Breast epithelium (tissue), 4 donors: ENCODE measurements at regions not wholly inside any gene's neighbourhood (a gene's known extent, or its start where the extent isn't known, plus 50 kb on each side); places are given as distances from the start of the nearest gene placed in this dataset.

Experiments
- DNase-seq, 2 donors: peaks; one replicate each; pipeline ENCODE4 v3.0.0-alpha.2; 2019; ENCODE audit warnings: low spot score in 2 of 2
- H3K27ac ChIP-seq, 2 donors: fragments of 200-600 bp; sonication (generic) in 1 of 2; one replicate each; pipeline ENCODE4 v1.5.1; 2016 to 2019; ENCODE audit warnings: mild to moderate bottlenecking in 1 of 2
- H3K27me3 ChIP-seq, 2 donors: fragments of 200-600 bp; sonication (generic) in 1 of 2; one replicate each; pipeline versions ENCODE4 v1.5.1 to v1.6.0; 2017 to 2019; ENCODE audit warnings: control low read depth in 1 of 2, mild to moderate bottlenecking in 1 of 2
- H3K36me3 ChIP-seq: fragments of 200-600 bp; one replicate; pipeline ENCODE4 v1.5.1; 2019
- H3K4me1 ChIP-seq, 2 donors: fragments of 200-600 bp; sonication (generic); one replicate each; pipeline ENCODE4 v1.5.1; 2016 to 2019; ENCODE audit warnings: control low read depth in 1 of 2
- H3K4me3 ChIP-seq, 3 donors: fragments of 200-600 bp; sonication (generic); 1 replicate in 2 of 3; 2 replicates in 1 of 3; pipeline ENCODE4 v1.5.1; 2016 to 2019; ENCODE audit warnings: mild to moderate bottlenecking in 3 of 3, moderate library complexity in 2 of 3
- H3K9me3 ChIP-seq, 2 donors: fragments of 200-600 bp; sonication (generic) in 1 of 2; one replicate each; pipeline ENCODE4 v1.5.1; 2016 to 2019; ENCODE audit warnings: control low read depth in 1 of 2
- POLR2A ChIP-seq: fragments of 450-650 bp; IDR thresholded peaks from one replicate; pipeline ENCODE4 v1.6.1; 2016; ENCODE audit warnings: antibody characterized with exemption, mild to moderate bottlenecking, moderate library complexity
- POLR2AphosphoS5 ChIP-seq, 3 donors: sonication (generic); formaldehyde crosslinking; IDR thresholded peaks; one replicate each; pipeline ENCODE4 v1.6.1; 2017; ENCODE audit warnings: antibody characterized with exemption in 3 of 3
- intact Hi-C: fragments of 100-400 bp; cut with DNase I; formaldehyde crosslinking; loops from one replicate; pipeline ENCODE4 v1.15.1; 2023; ENCODE audit warnings: low total_unique reads
- TF ChIP-seq, protein P1 (sequence below), 3 donors: fragments of 450-650 bp; IDR thresholded peaks; one replicate each; pipeline ENCODE4 v1.5.1; 2016 to 2017; ENCODE audit warnings: antibody characterized with exemption in 3 of 3, mild to moderate bottlenecking in 3 of 3, moderate library complexity in 3 of 3

DNA sequence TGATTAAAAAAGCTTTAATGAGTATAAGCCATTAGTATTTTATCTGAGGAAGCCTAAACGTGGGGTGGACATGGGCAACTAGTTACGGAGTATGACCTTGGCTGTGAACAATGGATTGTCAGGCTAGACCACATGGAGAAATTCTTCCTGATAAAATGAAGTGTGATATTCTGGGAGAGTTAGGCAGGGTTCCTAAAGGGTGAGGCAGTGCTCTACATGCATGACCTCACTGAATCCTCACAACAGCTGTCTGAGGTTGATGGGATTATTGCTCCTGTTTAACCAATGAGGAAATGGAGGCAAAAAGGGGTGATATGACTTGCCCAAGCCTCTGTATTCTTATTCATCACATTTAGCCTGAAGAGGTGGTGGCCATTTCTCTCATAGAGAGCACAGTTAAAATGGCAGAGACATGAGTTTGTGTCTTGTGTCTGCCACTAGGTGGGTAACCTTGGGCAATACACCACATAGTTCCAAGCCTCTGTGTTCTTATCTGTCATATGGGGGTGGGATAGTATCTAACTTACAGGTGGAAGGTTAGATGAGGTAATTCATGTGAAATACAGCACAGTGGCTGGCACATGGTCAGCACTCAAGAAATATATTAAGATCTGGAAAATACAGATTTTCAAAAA lies 96.1 kb upstream of the NR3C1 start:
- H3K27me3 ChIP-seq, result no peaks in the 10 kb centered on the region
- H3K9me3 ChIP-seq, result no peaks in the 10 kb centered on the region
- intact Hi-C loops, result no loop called here
- no peak overlapping the region for H3K4me3 ChIP-seq
- no peaks in the 10 kb centered on the region for H3K36me3 ChIP-seq
- DNase-seq, result no peak
- H3K4me1 ChIP-seq, result no peaks in the 10 kb centered on the region
- H3K27ac ChIP-seq, result no peak overlapping the region
- TF ChIP-seq, protein P1, sequence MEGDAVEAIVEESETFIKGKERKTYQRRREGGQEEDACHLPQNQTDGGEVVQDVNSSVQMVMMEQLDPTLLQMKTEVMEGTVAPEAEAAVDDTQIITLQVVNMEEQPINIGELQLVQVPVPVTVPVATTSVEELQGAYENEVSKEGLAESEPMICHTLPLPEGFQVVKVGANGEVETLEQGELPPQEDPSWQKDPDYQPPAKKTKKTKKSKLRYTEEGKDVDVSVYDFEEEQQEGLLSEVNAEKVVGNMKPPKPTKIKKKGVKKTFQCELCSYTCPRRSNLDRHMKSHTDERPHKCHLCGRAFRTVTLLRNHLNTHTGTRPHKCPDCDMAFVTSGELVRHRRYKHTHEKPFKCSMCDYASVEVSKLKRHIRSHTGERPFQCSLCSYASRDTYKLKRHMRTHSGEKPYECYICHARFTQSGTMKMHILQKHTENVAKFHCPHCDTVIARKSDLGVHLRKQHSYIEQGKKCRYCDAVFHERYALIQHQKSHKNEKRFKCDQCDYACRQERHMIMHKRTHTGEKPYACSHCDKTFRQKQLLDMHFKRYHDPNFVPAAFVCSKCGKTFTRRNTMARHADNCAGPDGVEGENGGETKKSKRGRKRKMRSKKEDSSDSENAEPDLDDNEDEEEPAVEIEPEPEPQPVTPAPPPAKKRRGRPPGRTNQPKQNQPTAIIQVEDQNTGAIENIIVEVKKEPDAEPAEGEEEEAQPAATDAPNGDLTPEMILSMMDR (IDR thresholded peaks at IDR 0.05), result no peak
- no peak for TF ChIP-seq POLR2A
- no peak for TF ChIP-seq POLR2AphosphoS5 (IDR thresholded peaks at IDR 0.05)

DNA sequence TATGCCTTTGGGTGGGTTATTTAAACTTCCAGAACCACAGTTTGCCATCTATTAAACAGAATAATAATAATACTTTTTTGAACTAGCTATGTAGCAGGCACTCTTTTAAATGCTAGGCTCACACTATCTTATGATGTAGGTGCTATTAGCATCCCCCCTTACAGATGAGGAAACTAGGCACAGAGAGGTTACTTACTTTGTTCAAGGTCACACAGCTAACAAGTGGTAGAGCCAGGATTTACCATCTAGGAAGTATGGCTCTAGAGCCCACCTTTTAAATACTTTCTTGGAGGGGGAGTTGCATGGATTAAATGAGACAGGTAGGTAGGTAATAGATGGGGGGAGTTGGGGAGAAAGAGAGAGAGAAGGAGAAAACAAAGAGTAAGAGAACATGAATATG lies 95.3 kb upstream of the NR3C1 start:
- TF ChIP-seq, protein P1 (IDR thresholded peaks at IDR 0.05), result no peak
- TF ChIP-seq POLR2A (no peak), POLR2AphosphoS5 (IDR thresholded peaks at IDR 0.05) (no peak)
- no peak for DNase-seq
- Histone ChIP-seq H3K9me3 (no peaks in the 10 kb centered on the region), H3K27ac (no peak overlapping the region), H3K36me3 (no peaks in the 10 kb centered on the region), H3K27me3 (no peaks in the 10 kb centered on the region), H3K4me1 (no peaks in the 10 kb centered on the region), H3K4me3 (no peak overlapping the region)
- intact Hi-C loops, result no loop called here

DNA sequence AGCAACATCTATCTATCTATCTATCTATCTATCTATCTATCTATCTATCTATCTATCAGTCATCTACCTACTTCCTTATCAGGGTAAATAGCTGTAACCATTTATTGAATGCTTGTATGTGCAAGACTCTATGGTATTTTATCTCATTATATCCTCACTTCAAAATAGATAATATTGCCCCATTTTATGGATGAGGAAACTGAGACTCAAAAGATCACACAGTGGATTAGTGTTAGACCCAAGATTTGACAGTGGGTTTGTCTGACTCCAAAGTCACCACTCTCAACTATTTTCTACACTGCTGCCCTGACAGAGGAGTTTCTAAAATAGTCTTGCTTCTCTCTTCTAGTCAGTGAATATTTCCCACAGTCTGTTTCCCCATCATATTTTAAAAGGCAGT lies 94.3 kb upstream of the NR3C1 start:
- Histone ChIP-seq H3K36me3 (no peaks in the 10 kb centered on the region), H3K27ac (no peak overlapping the region), H3K4me3 (no peak overlapping the region), H3K9me3 (no peaks in the 10 kb centered on the region), H3K4me1 (no peaks in the 10 kb centered on the region), H3K27me3 (no peaks in the 10 kb centered on the region)
- TF ChIP-seq, protein P1 (IDR thresholded peaks at IDR 0.05), result no peak
- TF ChIP-seq POLR2AphosphoS5 (IDR thresholded peaks at IDR 0.05) (no peak), POLR2A (no peak)
- no peak for DNase-seq
- intact Hi-C loops, result no loop called here

DNA sequence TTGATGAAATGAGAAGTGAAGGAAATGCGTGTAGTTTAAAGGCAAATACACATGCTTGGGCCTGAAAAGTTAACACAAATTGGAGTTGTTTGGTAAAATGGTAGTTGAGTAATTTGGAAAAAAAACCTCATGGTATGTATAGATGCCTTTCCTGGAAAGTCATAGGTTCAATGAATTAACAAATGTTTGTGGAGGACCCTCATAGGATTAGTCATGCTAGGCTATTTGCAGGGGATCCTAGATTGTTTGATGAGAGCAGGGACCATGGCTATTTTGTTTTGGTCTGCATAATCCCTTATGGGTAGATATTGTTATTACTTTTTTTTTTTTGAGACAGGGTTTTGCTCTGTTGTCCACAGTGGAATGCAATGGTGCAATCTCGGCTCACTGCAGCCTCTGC lies 93.5 kb upstream of the NR3C1 start:
- no peaks in the 10 kb centered on the region for H3K36me3 ChIP-seq
- no peak for DNase-seq
- intact Hi-C loops, result no loop called here
- no peak overlapping the region for H3K27ac ChIP-seq
- H3K4me1 ChIP-seq, result no peaks in the 10 kb centered on the region
- H3K9me3 ChIP-seq, result no peaks in the 10 kb centered on the region
- no peaks in the 10 kb centered on the region for H3K27me3 ChIP-seq
- no peak for TF ChIP-seq POLR2AphosphoS5 (IDR thresholded peaks at IDR 0.05)
- TF ChIP-seq, protein P1 (IDR thresholded peaks at IDR 0.05), result no peak
- TF ChIP-seq POLR2A, result no peak
- H3K4me3 ChIP-seq, result no peak overlapping the region

DNA sequence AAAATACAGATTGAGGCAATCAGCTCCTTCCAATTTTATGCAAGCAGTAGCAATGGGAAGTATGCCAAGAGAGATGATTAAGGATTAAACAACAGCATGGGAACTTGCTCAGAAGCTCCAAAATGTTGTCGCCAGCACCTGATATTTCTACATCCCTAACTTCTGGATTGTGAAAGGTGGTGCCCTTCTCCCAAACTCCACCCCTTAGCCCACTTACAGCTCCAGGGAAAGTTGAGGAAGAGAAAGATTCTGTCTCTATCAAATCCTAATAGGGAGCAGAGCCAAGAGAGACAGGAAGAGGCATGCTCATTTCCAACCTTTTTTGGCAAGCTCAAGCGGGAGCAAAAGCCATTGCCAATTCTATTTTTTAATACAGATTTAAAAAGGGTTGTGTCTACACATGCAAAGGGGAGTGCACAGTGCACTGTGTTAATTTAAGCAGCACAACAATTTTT lies 92.4 kb upstream of the NR3C1 start:
- DNase-seq, result peak in 1 of 2 donors; percentile 30
- peak overlapping the region in 1 of 2 donors; percentile 20 for H3K27ac ChIP-seq
- intact Hi-C loops, result no loop called here
- no peak overlapping the region for H3K4me3 ChIP-seq
- no peaks in the 10 kb centered on the region for H3K9me3 ChIP-seq
- no peaks in the 10 kb centered on the region for H3K27me3 ChIP-seq
- H3K4me1 ChIP-seq, result no peaks in the 10 kb centered on the region
- no peaks in the 10 kb centered on the region for H3K36me3 ChIP-seq
- TF ChIP-seq, protein P1 (IDR thresholded peaks at IDR 0.05), result no peak
- TF ChIP-seq POLR2AphosphoS5 (IDR thresholded peaks at IDR 0.05) (peak in 1 of 3 donors; percentile 21), POLR2A (no peak)
